ENCODE measurements at regions not wholly inside any gene's neighbourhood (a gene's known extent, or its start where the extent isn't known, plus 50 kb on each side); places are given as distances from the start of the nearest gene placed in this dataset.
"Not testable (repeated sequence)": the region's sequence is repeated elsewhere in the genome, so short reads cannot be mapped to it uniquely, and the experiment has no call there.

DNA sequence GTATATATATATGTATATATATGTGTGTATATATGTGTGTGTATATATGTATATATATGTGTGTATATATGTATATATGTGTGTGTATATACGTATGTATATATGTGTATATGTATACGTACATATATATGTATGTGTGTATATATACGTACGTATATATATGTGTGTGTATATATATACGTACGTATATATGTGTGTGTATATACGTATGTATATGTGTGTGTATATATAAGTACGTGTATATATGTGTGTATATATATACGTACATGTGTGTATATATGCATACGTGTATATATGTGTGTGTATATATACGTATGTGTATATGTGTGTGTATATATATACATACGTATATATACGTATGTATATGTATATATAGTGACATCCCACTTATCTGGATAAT lies 154.4 kb downstream of the CDRT15L2 start:
- no peak for DNase-seq (ENCODE audit: low read depth in 2 of 2)

DNA sequence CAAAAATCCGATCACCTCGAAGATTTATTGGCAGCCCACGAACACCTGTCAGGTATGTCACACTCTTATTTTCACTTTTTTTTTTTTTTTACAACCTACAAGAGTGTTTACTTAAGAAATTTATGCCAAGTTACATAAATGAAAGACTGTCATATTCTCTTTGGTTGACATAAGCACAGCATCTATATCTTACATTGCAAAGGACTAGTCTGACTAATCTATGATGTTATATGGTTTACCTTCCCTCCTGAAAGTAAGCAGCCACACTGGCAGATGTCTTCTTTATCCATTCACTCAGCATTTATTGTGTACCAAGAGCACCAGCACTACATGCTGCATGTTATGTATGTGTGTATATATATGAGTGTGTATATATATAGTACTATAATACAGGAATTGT lies 156.3 kb downstream of the CDRT15L2 start:
- DNase-seq (ENCODE audit: low read depth in 2 of 2): no peak

- DNase-seq (ENCODE audit: low read depth in 2 of 2): not testable (repeated sequence)
Observed at GRCh38 chr17:20737636-20738035, 158.1 kb downstream of the CDRT15L2 start.

DNA sequence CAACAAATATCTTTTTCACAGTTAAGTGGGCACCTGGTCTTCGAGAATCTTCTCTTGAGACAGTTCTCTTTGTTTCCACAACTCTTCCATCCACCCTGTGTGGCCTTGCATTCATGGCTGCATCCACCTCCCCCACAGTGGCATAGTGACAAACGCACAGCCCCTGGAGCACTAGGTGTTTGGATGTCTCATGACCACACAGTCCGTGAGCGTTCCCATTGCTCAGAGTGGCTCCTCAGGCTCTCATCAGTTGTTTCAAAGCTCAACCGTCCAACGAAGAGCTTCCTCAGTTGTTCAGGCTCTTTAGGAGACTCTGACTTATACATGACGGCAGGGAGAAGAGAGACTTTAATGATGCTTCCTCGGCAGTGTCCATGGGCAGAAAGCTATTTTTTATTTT lies 191.6 kb downstream of the CDRT15L2 start:
- DNase-seq (ENCODE audit: low read depth in 2 of 2): no peak

GRCh38 chr17:20774472-20775135 lies 195.1 kb downstream of the CDRT15L2 start:
- no peak for DNase-seq (ENCODE audit: low read depth in 2 of 2)

DNA sequence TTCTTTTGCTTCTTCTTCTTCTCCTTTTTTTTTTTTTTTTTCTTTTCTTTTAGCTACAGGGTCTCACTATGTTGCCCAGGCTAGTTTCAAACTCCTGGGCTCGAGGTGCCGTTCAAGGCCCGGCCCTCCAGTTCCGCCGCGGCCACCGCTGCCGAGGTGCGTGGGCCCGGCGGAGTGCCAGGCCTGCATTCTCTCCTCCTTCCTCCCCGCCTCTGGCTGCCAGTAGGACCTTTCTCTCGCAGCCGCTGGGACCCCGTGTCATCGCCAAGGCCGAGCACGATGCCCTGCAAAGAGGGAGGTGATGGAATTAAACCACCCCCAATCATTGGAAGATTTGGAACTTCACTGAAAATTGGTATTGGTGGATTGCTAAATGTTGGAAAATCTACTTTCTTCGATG lies 195.8 kb downstream of the CDRT15L2 start:
- no peak for DNase-seq (ENCODE audit: low read depth in 2 of 2)

DNA sequence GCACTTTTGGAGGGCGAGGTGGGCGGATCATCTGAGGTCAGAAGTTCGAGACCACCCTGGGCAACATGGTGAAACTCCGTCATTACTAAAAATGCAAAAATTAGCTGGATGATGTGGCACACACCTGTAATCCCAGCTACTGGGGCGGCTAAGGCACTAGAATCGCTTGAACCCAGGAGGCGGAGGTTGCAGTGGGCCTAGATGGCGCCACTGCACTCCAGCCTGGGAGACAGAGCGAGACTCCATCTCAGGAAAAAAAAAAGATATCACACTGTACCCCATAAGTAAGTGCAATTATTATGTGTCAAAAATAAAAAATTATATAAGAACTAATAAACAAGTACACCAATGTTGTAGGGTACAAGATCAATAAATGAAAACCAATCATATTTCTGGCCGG lies 200.0 kb downstream of the CDRT15L2 start:
- DNase-seq (ENCODE audit: low read depth in 2 of 2): no peak

GRCh38 chr17:20781260-20781659 lies 201.7 kb downstream of the CDRT15L2 start:
- DNase-seq (ENCODE audit: low read depth in 2 of 2): no peak

DNA sequence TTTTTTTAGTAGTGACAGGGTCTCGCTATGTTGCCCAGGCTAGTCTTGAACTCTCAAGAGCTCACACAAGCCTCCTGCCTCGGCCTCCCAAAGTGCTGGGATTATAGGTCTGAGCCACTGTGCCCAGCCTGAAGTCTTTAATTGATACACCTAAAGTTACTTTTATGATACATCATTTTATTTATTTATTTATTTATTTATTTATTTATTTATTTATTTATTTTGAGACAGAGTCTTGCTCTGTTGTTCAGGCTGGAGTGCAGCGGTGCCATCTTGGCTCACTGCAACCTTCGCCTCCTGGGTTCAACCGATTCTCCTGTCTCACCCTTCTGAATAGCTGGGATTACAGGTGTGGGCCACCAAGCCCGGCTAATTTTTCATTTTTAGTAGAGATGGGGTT lies 202.3 kb downstream of the CDRT15L2 start:
- DNase-seq (ENCODE audit: low read depth in 2 of 2): not testable (repeated sequence)

DNA sequence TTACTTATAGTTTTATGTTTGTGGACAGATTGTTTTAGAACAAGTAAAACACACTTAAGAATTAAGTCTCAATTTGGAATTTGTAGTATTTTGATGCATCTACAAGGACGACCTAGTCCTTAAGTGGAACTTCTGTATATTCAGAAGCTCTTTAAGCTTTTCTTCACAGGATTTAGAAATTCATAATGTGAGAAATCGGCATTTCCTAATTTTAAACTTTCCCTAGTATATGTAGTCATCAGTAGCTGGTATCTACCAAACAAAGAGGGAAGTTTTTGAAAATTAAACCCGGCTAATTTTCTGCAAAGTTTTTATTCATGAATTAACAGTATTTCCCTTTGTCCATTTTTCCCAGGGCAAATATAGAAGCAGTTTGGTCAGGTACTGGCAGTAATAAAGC lies 203.6 kb downstream of the CDRT15L2 start:
- DNase-seq (ENCODE audit: low read depth in 2 of 2): no peak

GRCh38 chr17:20784100-20784665 lies 204.7 kb downstream of the CDRT15L2 start:
- DNase-seq (ENCODE audit: low read depth in 2 of 2): no peak

DNA sequence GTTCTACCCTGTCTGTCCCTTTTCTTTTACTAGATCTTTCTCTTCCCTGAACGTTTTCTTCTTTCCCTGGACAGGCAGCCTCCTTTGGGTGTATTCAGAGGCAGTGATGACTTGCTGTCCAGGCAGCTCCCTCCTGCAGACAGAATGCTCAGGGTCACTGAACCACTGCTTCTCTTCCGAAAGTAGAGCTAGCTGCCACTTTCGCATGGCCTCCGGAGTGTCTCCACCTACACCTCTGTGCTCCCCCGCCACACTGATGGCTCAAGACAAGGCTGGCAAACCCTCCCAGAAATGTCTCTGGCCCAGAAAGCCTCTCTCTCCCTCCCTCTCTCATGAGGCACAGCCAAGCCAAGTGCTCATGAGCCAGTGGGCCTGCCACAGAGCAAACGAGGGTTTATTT lies 207.8 kb downstream of the CDRT15L2 start:
- no peak for DNase-seq (ENCODE audit: low read depth in 2 of 2)

GRCh38 chr17:20791626-20792025 lies 212.1 kb downstream of the CDRT15L2 start:
- DNase-seq (ENCODE audit: low read depth in 2 of 2): no peak

DNA sequence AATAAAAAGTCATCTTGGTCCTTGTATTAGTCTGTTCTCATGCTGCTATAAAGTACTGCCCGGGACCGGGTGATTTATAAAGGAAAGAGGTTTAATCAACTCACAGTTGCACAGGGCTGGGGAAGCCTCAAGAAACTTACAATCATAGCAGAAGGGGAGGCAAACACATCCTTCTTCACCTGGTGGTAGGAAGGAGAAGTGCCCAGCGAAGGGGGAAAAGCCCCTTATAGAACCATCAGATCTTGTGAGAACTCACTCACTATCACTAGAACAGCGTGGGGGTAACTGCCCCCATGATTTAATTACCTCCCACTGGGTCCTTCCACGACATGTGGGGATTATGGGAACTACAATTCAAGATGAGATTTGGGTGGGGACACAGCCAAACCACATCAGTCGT lies 215.0 kb downstream of the CDRT15L2 start:
- DNase-seq (ENCODE audit: low read depth in 2 of 2): not testable (repeated sequence)

GRCh38 chr17:20797292-20797691 lies 217.8 kb downstream of the CDRT15L2 start:
- no peak for DNase-seq (ENCODE audit: low read depth in 2 of 2)

DNA sequence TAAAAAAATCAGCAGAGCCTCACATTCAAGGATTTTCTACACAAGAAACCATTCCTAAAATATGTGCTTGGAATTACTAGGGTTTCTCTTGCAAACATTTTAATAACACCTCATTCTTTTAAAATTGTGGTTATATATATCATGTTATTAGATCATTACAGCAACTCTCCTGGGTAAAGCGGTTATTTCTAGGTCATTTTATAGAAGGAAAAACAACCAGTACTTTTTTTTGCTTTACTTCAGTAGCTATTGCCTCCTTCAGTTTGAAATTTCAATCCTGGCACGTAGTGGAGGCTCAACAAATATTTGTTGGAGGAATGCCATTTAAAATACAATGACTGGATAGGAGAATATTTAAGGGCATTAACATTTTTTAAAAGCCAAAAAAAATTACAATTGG lies 220.6 kb downstream of the CDRT15L2 start:
- DNase-seq (ENCODE audit: low read depth in 2 of 2): no peak

- no peak for DNase-seq (ENCODE audit: low read depth in 2 of 2)
Observed at GRCh38 chr17:20805751-20806150, 226.2 kb downstream of the CDRT15L2 start.

- DNase-seq (ENCODE audit: low read depth in 2 of 2): not testable (repeated sequence)
Observed at GRCh38 chr17:20807566-20807965, 228.0 kb downstream of the CDRT15L2 start.

DNA sequence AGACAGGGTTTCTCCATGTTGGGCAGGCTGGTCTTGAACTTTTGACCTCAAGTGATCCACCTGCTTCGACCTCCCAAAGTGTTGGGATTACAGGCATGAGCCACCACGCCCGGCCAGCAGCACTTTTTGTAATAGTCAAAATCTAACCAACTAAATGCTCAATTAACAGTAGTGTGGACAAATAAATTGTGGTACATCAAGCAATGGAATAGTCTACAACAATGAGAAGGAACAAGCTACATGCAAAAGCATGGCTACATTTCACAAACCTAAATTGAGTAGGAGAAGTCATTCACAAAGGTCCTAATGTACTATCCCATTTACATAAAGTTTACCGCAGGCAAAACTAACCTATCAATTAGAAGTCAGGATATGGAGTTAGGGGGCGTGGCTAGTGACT lies 227.4 kb downstream of the USP22 start:
- not testable (repeated sequence) for DNase-seq (ENCODE audit: low read depth in 2 of 2)

DNA sequence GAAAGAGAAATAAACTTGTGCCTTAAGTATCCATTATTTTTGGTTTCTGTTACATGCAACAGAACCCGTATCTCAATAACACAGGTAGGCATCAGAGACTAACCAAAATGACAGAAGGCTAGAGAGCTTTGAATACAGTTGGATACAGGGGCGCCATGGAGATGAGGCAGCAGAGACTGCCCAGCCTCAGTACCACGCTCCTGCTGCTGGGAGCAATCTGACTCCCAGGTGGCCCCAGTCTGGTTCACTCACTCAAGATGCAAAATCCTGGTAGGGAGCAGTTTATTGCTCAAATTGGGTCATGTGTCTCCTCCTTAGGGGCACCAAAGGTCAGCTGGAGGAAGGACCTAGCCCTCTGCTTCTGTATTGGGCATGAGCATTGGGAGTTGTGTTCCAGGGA lies 218.9 kb downstream of the USP22 start:
- no peak for DNase-seq (ENCODE audit: low read depth in 2 of 2)

DNA sequence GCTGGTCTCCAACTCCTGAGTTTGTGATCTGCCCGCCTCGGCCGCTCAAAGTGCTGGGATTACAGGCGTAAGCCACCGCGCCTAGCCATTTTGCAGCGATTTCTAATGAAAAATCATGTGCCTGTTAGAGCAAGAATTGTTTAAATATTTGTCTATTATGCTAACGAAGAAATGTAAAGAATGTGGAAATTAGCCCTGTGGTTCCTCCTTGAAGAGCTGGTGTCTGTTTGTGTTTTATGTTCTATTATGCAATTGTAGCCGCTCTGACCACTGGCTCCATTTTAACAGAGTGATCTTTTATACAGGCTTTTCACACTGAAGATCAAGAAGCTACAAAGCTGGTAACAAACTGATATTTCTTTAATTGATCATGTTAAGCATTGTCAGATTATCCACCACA lies 217.3 kb downstream of the USP22 start:
- no peak for DNase-seq (ENCODE audit: low read depth in 2 of 2)

DNA sequence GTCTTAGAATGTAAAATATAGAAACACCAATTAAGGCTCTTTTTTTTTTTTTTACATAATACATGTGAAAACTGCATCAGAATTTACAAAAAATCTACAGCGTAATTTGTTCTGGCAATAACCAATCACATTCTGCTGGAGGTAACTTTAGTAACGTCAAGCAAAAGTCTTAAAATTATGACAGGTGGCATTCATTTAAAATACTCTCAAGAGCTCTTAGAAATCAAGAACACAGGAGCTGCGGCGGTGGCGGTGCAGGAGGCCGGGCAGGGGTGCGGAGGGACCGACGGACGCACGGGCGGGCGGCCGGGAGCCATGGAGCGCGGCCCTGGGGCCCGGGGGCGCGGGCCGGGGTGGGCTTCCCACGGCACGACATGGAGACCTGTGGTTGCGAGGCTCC lies 202.4 kb downstream of the USP22 start:
- not testable (repeated sequence) for DNase-seq (ENCODE audit: low read depth in 2 of 2)

DNA sequence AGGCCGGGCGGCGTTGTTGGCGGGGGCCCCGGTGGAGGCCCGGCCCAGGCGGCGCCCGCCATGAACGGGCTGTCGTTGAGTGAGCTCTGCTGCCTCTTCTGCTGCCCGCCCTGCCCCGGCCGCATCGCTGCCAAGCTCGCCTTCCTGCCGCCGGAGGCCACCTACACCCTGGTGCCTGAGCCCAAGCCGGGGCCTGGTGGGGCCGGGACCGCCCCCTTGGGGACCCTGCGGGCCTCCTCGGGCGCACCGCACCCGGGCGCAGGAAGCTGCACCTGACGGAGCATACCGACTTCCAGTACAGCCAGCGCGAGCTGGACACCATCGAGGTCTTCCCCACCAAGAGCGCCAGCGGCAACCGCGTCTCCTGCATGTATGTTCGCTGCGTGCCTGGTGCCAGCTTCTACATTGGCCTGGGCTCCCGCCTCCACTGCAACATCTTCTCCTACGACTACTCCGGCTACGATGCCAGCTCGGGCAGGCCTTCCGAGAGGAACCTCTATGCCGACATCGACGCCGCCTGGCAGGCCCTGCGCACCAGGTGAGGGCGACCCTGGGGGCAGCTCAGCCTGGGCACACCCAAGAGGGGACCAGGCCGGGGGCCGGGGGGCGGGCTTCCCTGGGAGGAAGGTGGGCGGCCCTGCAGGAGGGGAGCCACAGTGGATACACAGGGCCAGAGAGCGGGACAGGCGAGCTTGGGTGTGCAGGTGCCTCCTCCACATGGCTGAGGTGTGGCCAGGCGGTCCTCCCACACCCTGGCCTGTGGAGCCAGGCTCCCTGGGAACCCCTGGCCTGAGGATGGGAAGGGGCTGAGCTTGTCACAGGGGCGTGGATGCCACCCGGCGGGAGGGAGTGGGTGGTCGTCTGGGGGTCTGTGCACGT lies 201.6 kb downstream of the USP22 start:
- not testable (repeated sequence) for DNase-seq (ENCODE audit: low read depth in 2 of 2)

Data from activated CD4-positive, alpha-beta T cell treated with anti-CD3 and anti-CD28 coated beads for 24 hours (primary cell).